ENCODE measurements at regions not wholly inside any gene's neighbourhood (a gene's known extent, or its start where the extent isn't known, plus 50 kb on each side); places are given as distances from the start of the nearest gene placed in this dataset.

DNA sequence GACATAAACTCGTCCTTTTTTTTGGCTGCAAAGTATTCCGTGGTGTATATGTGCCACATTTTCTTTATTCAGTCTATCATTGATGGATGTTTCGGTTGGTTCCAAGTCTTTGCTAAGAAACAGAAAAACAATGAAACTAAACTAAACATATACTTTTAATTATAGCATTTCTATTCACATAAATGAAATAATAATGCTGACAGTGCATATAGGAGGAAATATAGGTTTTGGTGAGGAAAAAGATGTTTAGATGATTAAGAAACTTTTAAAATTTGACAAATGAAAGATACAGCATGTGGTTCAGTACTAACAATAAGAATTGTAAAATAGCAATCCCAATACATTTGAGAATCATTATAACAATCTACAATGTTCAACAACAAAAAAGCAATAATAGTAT lies 1094.5 kb upstream of the CDH6 start:
- TF ChIP-seq, protein P1, sequence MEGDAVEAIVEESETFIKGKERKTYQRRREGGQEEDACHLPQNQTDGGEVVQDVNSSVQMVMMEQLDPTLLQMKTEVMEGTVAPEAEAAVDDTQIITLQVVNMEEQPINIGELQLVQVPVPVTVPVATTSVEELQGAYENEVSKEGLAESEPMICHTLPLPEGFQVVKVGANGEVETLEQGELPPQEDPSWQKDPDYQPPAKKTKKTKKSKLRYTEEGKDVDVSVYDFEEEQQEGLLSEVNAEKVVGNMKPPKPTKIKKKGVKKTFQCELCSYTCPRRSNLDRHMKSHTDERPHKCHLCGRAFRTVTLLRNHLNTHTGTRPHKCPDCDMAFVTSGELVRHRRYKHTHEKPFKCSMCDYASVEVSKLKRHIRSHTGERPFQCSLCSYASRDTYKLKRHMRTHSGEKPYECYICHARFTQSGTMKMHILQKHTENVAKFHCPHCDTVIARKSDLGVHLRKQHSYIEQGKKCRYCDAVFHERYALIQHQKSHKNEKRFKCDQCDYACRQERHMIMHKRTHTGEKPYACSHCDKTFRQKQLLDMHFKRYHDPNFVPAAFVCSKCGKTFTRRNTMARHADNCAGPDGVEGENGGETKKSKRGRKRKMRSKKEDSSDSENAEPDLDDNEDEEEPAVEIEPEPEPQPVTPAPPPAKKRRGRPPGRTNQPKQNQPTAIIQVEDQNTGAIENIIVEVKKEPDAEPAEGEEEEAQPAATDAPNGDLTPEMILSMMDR (IDR thresholded peaks at IDR 0.05; ENCODE audit: low read depth, low read length, poor library complexity, severe bottlenecking) = no peak
- TF ChIP-seq EZH2phosphoT487 (IDR thresholded peaks at IDR 0.05; ENCODE audit: borderline replicate concordance, low read length) = no peak
